SU-DHL-6 (cell line): ENCODE measurements at regions not wholly inside any gene's neighbourhood (a gene's known extent, or its start where the extent isn't known, plus 50 kb on each side); places are given as distances from the start of the nearest gene placed in this dataset.
"Not testable (repeated sequence)": the region's sequence is repeated elsewhere in the genome, so short reads cannot be mapped to it uniquely, and the experiment has no call there.

Experiments used
- EZH2phosphoT487 ChIP-seq: fragments of 200-600 bp; sonication (generic), shearing (Covaris generic); conservative IDR thresholded peaks from 2 replicates; pipeline ENCODE4 v1.6.1; 2018; ENCODE audit warnings: mild to moderate bottlenecking, antibody characterized with exemption, low read length, moderate library complexity, mixed read lengths
- TF ChIP-seq, protein P1 (sequence below): fragments of 200-600 bp; sonication (generic); IDR thresholded peaks from one replicate; pipeline ENCODE4 v1.5.1; 2017; ENCODE audit warnings: antibody characterized with exemption, mild to moderate bottlenecking, low read length, moderate library complexity; ENCODE audit not compliant: insufficient read depth, poor library complexity, severe bottlenecking

DNA sequence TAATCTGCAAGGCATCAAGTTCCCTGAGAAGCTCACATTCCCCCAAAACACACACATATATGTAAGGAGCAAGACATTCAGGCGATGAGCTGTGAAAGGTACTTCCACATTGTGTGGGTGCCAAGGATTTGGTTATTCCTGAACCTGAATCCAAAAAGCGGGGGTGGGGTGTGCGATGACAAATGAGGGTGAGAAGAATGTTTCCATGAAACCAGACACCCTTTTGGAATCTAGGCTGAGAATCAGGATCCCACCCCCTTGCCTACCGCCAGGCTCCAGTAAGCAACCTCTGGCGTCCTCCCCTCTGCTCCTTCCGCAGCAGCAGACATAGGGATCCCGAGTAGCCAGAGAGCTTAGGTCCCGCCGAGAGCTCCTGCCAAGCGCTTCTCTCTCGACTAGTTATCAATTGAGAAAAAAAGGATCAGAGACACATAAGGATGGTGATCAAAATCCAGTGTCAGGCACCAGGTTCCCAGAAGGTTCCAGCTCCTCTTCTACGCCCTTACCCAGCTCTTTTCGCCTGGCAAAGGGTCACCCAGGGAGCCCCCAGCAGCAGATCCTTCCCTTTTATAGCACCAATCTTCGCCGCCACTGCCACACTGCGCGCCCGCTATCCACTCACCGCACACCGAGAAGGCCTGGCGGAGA is 191.1 kb downstream of the USP22 start:
- TF ChIP-seq, protein P1, sequence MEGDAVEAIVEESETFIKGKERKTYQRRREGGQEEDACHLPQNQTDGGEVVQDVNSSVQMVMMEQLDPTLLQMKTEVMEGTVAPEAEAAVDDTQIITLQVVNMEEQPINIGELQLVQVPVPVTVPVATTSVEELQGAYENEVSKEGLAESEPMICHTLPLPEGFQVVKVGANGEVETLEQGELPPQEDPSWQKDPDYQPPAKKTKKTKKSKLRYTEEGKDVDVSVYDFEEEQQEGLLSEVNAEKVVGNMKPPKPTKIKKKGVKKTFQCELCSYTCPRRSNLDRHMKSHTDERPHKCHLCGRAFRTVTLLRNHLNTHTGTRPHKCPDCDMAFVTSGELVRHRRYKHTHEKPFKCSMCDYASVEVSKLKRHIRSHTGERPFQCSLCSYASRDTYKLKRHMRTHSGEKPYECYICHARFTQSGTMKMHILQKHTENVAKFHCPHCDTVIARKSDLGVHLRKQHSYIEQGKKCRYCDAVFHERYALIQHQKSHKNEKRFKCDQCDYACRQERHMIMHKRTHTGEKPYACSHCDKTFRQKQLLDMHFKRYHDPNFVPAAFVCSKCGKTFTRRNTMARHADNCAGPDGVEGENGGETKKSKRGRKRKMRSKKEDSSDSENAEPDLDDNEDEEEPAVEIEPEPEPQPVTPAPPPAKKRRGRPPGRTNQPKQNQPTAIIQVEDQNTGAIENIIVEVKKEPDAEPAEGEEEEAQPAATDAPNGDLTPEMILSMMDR: not testable (repeated sequence)
- TF ChIP-seq EZH2phosphoT487: not testable (repeated sequence)
